AG08396 (cell line): ENCODE measurements at regions not wholly inside any gene's neighbourhood (a gene's known extent, or its start where the extent isn't known, plus 50 kb on each side); places are given as distances from the start of the nearest gene placed in this dataset.
"Not testable (repeated sequence)": the region's sequence is repeated elsewhere in the genome, so short reads cannot be mapped to it uniquely, and the experiment has no call there.

Experiments used
- DNase-seq: peaks from one replicate; pipeline ENCODE4 v3.0.0; 2012; ENCODE audit warnings: low spot score, mixed read lengths

DNA sequence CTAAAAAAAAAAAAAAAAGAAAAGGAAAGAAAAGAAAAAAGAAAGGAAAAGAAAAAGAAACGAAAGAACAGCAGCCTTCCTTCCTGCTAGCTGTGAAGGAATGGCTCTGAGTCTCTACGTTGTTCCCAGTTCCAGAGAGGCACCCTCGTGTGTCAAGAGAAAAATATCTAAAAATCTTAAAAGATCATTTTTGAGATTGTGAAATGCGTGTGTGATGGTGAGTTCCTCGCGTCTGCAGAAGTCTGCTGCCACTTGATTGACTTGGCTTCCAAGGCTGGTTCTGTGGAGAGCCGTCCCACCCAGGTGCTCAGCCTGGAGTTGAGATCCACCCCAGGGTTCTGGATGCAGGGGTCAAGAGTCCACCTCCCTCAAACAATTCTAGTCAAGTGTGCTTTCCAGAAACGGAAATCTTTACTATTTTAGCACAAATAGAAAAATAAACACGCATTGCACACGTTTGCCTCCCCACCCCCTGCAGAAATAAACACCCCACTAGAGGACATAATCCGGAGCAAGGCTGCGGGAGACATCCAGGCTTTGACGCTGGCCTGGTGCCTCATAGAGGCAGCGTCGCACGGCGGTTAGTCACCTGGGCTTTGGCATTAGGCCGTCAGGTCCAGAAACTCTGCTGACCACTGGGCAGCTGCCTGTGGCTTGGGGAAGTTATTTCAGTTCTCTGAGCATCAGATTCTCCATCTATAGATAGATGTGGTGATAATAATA, 265.4 kb downstream of the FAM43A start:
- DNase-seq, result no peak

DNA sequence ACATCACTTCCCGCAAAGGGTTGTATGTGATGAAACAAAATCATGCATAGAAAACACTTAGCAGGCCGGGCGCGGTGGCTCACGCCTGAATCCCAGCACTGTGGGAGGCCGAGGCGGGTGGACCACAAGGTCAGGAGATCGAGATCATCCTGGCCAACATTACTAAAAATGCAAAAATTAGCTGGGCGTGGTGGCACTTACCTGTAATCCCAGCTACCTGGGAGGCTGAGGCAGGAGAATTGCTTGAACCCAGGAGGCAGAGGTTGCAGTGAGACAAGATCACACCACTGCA, 265.9 kb downstream of the FAM43A start:
- not testable (repeated sequence) for DNase-seq

- DNase-seq, result no peak
Measured at GRCh38 chr3:194951931-194952582, 266.4 kb downstream of the FAM43A start.

DNA sequence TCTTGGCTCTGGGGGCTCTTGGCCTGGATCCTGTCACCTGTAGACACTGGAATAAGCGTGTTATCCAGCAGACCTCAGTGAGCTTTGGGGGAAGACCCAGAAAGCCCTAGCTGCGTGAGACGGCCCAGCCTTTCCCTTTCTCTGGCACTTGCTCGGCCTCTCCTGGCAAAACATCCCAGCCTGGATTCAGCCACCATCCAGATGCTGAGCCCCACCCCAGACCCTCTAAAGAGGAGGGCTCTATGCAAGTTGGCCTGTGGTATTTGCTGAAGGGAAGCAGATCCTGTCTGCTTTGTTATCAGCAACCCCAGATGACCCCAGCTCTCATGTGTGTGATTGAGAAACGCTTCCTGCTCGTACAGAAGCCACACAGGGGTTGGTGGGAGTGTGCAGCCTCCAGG, 267.2 kb downstream of the FAM43A start:
- DNase-seq, result no peak

DNA sequence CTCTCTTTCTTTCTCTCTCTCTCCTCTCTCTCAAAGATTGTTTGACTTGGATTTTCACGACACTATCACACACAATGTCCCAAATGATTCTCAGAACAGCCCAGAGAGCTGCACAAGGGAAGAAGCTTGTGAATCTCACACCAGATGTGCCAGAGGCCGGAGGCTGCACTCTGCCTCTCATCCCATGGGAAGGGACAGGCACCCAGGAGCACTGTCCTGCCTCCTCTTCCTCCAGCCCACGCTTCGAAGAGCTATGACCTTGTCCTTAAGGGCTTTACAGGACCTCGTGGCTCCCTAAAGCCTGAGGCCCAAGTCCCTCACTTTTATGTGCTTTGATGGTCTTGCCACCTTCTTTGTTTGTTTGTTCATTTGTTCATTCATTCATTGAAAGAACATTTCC, 267.6 kb downstream of the FAM43A start:
- no peak for DNase-seq

GRCh38 chr3:194955546-194955945, 269.9 kb downstream of the FAM43A start:
- DNase-seq, result no peak

GRCh38 chr3:194955979-194956696, 270.5 kb downstream of the FAM43A start:
- DNase-seq, result no peak

DNA sequence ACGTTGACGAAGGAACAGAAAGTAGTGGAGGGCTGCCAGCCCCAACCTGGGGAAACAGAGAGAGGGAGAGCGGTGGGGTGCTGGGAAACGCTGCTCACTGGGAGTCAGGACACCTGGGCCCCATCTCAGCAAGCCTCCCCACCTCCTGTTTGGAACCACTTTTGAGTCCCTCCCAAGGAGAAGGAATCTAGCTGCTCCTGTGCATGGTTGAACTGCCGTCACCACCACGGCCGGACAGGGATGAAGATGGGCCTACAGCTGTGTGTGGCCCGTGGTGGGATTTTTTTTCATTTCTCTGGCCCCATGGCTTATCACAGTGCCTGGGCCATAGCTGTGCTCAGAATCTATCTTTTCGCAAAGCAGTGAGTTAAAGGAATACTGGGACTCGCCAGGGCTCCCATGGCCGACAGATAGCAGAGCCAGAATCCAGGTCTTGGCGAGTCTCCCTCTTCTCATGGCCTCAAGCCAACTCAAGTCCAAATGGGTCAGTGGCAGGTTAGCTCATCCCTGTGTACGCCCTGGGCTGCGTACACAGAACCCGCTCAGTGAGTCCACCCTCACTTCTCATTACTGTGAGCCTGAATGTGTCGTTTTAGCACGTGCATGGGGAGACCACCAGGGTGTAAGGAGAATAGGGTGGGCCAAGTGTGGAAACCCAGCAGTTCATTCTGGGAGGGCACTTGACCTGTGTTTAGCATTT, 271.2 kb downstream of the FAM43A start:
- DNase-seq, result no peak

DNA sequence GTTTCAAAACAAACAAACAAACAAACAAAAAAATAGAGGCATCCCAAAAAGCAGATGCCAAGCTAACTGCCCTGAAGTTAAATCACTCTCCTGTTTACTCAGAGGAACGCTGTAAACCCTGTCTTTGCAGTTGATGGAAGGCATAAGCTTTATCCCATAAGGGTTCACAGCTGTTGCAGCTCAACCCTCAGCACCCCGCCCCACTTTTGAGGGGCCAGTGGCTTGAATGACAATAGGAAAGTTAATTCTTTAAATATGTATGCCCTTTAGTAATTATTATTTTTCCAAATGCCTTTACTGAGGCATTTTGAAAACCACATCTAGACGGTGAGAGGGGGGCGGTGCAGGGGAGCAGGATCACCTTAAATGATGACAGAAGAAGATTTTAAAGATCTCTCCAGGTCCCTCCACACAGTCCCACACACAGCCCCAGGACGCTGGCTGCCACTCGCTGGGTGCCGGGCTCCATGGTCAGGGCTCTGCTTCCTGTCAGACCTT, 272.1 kb downstream of the FAM43A start:
- DNase-seq, result no peak

- no peak for DNase-seq
Measured at GRCh38 chr3:194959217-194959616, 273.5 kb downstream of the FAM43A start.

GRCh38 chr3:194959666-194960065, 274.0 kb downstream of the FAM43A start:
- not testable (repeated sequence) for DNase-seq

- DNase-seq, result no peak
Measured at GRCh38 chr3:194960446-194961032, 274.9 kb downstream of the FAM43A start.

- no peak for DNase-seq
Measured at GRCh38 chr3:194961149-194961548, 275.5 kb downstream of the FAM43A start.

DNA sequence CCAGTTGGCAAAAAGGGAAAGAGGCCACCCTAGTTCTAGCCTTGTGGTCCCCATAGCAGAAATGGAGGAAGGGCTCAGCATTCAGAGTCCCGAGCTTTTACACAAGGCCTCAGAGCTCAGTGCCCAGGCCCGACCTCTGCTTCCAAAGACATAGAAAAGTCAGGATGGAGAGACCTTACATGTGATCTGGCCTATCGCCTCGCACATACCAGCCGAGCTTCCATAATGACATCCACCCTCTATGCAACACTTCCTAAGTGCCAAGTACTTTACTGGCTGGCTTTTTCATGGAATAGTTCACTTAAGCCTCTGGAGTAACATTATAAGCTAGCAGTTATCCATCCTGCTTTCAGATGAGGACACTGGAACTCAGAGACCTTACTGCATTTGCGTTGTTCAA, 275.9 kb downstream of the FAM43A start:
- no peak for DNase-seq

- DNase-seq, result no peak
Measured at GRCh38 chr3:194962056-194962455, 276.4 kb downstream of the FAM43A start.

GRCh38 chr3:194964809-194965208, 279.1 kb downstream of the FAM43A start:
- DNase-seq, result no peak

DNA sequence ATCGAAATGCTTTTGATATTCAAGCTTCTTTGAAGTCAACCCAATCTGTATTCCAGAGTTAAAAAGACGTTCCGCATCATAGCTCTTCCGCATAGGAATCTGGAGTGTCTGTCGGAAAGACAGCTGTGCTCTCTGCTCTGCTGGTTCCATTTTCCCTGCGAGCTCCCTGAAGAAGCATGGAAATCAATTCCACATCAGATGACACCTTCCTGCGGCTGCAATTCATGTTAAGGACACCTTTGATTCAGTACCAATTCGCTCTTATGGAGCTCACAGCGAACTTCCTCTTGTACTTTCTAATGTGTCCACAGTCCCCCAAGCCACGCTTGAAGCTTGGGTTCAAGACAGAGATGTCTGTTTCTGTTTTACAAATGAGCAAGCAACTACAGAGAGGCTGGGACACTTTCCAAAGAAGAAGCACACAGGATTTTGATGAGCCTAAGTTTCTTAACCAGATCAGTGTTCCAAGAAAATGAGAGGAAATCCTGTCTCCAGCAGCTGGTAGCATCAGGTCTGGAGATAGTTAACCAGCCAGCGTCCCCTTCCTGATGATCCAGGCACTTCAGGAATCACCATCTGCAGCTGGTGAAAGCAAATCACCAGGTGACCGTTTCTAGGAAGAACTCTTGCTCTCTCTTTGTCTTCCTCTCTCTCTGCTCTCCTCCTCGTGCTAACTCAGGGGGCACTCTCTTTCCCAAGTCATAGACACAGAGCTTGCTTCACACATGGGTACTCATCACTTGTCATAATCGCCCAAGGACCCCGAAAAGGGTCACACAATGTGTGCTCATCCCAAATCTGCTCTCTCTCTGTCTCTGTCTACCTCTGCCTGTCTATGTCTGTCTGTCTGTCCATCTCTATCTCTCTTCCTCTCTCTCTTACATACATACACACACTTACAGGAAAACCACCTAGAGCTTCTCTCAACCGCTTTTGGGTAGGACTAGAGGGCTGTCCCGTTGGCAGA, 281.8 kb downstream of the FAM43A start:
- no peak for DNase-seq

- no peak for DNase-seq
Measured at GRCh38 chr3:194970066-194970465, 284.4 kb downstream of the FAM43A start.

DNA sequence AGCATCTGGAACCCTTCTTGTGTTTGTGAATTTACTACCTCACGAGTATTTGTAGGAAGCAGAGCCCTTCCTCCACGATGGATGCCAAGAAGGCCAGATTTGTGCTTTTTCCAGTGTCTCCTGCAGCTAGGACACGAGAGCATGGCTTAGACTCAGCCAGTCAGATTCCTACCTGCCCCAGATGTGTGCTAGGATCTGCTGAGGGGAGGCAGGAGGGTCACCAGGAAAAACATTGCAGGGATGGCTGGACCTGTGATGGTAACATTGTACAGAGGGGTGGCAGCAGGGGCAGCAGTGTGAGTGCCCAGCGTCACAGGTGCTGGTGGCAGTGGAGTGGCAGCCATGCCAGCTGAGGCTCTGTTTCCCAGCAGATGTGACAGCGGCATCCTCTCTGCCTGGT, 285.3 kb downstream of the FAM43A start:
- DNase-seq, result no peak

DNA sequence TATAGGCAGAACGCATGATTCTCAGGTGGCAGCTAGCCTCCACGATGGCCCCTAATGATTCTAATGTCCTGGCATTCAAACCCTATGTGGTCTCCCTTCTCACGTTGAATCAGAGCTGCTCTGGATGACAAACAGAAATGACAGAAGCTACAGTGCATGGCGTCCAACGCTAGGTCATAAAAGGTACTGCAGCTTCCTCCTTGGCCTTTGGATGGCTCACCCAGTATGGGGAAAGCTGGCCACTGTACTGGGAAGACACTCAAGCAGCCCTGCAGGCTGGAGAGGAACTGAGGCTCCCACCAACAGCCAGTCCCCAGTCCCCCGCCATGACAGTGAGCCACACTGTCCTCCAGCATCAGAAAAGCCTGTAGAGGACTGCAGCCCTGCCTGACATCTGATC, 286.3 kb downstream of the FAM43A start:
- no peak for DNase-seq

DNA sequence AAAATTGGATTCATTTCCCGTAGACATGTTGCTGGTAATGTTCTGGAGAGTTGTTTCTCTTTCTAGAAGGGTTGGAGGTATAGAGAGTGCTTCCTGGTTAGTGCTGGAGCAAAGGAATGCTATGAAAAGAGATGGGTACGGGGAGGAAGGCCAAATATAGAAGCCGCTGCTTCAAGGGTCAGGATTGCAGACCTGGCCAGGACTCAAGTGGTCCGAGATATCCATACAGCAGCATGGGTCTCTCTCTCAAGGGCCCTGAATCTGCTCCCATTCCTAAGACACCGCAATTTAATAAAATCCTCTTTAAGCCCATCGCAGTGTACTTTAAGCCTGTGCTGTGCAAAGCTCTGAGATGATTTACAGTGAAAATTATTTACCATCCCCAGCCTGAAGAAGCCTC, 287.0 kb downstream of the FAM43A start:
- DNase-seq, result no peak
